AG08395 (cell line): ENCODE measurements at regions not wholly inside any gene's neighbourhood (a gene's known extent, or its start where the extent isn't known, plus 50 kb on each side); places are given as distances from the start of the nearest gene placed in this dataset.

Source experiments
- DNase-seq: peaks from one replicate; pipeline ENCODE4 v3.0.0; 2012; ENCODE audit warnings: mixed read lengths, low spot score

DNA sequence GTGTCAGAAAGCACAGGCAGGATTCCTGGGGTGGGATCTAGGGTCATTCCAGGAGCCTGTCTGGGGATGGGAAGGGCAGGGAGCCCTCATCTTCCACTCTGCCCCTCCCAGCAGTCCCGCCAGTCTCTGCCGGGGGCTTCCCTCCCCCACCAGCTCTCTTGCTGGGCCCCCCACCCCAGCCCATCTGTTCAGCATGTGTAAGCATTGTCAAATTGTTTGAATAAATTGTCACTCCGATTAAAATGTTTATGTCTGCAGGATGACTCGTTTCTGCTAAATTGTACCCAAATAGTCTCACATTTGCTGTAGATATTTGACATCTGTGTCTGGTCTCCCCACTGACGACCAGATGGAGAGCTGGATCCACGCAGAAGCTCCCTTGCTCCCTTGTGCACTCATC is 257.6 kb downstream of the ANKRD60 start:
- no peak for DNase-seq

DNA sequence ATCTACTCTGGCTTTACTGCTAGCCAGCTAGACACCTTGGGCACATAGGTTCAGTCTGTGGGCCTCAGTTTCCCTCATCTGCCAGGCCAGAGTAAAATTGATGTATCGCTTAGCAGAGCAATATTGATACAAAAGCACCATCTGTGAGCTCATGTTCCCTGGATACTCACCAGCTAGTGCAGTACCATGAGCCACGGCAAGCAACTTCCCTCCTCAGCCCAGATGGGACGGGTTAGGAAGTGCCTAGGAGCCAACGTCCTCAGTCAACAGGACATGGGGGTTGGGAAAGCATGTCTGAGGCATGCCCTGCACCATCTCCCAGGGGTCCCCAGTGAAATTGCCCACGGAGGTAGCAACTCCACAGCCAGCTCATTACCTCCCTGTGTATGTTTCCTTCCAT is 258.3 kb downstream of the ANKRD60 start:
- no peak for DNase-seq

DNA sequence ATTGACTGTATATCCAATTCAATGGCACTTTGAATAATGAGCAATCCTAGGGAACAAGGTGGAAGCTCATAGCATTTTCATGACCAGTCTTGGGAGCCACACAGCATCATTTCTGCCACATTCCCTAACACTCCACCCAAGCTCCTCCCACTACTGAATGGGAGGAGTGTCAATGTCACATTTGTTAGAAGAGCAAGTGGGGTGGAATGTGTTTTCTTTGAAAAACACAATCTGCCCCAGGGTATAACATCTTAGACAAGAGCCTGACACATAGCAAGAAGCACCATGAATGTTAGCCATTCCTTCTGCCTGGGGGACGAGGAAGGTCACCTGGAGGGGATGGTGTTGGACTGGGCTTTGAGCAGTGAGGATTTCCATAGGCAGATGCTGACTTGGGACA is 258.3 kb upstream of the PMEPA1 start:
- DNase-seq, result no peak

DNA sequence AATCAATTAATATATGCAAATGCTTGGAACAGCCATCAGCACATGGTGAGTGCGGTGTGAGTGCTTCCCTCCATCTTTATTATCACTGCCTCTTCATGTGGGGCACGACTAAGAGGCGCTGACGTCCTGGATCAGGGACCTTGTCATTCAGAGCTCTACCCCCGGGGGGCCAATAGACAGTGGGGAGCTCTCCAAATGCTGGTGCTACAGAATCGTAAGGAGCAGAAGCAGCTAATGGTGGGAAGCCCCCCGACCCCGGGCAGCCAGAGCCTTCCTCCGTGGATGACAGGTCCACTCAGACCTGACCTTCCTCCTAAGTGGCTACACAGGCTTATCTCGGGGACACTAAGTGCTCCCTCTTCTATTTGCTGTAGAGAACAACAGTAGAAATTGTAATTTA is 257.5 kb upstream of the PMEPA1 start:
- DNase-seq, result no peak

DNA sequence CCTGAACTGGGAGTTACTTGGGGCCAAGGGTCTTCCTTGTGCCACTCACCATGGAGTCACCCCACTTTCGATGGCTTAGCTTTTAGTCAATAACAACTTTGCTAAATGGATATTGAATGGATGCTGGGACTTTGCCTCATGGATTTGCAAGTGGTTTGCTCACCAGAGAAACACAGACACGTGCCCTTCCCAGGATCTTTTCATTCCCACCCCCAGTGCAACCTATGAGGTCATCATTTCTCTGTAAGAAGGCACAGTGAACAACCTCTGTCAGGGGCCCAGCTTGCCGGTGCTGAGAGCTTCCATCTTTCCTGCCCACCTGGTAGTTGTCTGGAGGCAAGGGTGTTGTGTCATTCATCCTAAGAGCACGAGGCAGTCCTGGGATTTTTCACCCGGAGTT is 256.8 kb upstream of the PMEPA1 start:
- no peak for DNase-seq

DNA sequence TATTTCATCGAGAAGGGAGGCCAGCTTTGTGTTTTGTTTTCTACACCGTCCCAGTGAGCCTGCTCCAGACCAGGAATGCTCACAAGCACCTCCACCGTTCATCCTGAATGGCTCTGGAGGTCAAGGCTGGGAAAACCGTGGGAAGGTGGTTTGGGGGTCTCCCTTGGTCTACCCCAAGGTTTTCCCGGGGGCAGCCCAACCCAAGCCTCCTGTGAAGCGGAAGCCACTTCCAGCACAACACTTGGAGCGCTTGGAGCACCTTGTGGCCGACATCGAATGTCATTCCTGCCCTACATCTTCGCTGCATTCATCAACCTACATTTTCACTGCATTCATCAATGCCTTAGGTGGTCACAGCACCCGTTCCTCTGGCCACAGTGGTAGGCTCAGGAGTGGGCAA is 255.6 kb upstream of the PMEPA1 start:
- DNase-seq, result no peak

DNA sequence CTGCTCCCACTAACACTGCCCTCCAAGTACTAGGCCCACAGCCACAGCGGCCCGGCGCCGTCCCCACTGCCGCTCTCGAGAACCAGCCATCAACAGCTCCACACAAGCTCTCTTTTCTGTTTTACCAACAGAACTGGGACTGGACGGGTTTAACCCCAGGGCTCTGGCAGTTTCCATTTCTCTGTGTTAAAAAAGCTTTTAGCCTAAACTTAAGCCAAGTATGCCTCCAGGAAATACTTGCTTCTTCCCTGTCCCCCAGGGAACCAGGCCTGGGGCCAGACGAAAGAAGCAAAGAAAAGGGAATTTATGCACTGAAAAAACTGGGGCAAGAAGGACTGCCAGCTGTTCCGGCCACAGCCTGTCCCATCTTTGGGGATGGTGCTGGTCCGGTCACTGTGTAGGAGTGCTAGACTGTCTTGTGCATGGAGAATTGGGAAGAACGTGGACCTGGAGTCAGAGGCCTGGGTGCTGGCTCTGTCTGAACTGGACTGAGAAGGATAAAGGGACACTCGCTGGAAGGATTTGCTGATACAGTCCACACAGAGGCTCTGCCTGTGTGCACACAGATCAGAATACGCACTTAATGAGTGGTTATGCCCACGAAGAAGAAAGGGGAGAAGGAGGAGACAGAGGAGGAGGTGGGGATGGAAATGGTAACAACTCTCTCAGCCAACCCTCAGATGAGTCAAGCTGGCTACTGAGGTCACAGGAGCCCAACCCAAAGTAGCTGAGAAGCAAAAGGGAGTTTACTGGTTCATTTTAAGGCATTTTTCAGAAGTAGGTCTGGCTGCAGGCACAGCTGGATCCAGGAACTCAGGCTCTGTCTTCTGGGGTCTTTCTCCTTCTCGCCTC is 254.4 kb upstream of the PMEPA1 start:
- DNase-seq, result peak; percentile 56

DNA sequence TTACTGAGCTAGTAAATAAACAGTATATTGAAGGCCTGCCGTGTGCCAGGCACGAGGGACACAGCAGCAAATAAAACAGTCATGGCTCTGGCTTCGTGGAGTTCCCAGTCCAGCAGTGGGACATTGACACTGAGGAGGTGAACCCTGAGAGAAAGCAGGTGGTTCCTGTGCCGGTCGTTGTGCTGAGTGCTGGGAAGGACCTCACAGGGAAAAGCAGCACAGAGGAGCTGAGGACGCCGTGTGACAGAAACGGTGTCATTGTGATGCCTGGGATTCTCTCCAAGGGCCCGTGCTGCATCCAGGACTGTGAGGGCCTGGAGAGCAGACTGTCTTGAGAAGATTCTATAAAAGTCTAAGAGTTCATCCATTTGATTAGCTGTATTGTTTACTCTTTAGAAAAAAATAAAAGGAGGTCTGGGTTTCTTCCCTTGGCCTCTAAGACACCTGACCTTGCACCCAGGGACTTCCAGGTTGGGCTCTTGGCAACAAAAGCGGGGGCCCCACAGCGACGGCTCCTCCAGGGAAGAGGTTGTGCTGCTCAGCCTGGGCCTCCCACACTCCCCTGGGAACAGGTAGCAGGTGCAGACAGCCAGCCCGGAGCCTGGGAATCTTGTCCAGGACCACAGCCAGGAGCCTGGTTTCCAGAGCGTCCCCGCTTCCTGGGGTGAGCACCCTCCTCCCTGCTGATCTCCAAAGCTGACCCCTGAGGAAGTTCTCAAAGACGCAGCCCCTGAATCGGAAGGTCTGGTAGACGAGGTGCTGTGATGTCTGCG is 251.2 kb upstream of the PMEPA1 start:
- DNase-seq, result no peak

DNA sequence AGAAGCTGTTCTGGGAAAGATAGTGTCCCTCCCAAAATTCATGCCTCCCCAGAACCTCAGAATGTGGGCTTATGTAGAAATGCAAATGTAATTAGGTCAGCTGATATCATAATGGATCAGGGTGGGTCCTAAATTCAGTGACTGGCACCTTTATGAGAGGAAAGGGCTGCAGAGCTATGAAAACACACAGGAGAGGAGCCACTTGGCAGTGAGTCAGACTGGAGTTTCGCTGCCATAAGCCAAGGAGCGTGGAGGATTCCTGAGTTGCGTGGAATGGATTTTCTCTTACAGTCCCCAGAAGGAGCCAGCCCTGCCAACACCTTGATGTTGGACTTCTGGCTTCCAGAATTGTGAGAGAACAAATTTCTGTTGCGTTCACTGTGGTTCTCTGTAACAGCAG is 249.8 kb upstream of the PMEPA1 start:
- DNase-seq, result no peak

DNA sequence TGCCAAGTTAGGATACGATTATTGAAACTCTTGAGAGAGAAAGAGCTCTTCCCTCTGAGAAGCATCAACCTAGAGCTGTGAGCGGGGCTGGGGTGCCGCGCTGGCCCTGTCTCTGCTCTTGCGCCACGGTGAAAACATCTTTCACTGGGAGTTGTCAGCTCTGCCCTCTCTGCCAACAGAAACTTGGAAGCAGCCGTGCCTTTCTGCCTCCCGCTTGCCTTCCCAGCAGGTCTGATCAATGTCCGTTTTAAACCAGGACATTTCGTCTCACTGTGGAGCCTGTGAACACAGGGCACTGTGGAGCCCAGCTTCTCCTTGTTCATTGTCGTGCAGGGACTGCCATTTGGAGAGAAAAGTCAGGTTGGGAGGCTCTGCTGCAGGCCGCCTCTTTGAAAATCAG is 249.2 kb upstream of the PMEPA1 start:
- peak; percentile 22 for DNase-seq

DNA sequence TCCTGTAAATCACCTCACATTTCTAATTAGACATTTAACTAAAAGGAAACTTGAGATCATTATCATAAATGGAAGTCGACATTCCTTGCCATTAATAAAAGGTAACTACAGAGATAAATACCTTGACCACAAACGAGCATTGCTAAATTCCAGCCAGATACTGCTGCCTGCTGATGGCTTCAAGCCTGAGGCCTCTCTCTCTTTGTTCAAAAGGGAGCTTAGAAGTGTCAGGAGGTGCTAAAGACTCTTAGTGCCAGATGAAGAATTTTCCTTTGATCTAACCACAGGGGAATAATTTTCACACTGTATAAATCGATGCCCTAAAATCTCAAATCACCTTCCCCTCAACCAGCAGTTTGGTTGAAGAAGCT is 248.2 kb upstream of the PMEPA1 start:
- no peak for DNase-seq

DNA sequence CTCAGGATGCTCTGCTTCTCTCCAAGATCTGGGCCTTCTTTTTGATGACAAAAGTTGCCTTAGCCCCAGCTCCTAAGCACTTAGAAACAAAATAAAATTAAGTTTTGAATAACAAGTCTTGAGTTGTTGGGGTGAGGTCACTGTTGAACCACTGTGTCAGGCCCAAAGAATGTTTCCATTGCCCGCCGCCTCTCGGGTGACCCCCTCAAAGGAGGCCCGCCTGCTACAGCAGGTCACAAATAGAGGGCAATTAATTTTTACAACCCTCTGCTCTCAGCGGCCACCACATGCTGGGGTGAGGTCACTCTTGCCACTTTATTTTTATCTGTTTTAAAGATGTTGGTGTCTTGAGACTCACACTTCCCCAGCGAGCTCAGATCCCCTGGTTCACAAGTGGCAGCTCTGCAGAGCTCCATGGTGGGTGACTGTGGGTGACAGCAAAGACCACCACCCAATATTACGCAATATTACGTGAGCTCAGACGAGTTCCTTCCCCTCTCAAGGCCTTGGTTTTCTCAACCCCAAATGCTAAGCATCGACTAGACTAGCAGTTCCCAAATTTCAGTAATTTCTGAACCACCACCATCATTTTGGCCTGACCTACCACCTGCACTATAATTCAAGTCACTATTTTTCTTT is 247.7 kb upstream of the PMEPA1 start:
- peak; percentile 91 for DNase-seq

DNA sequence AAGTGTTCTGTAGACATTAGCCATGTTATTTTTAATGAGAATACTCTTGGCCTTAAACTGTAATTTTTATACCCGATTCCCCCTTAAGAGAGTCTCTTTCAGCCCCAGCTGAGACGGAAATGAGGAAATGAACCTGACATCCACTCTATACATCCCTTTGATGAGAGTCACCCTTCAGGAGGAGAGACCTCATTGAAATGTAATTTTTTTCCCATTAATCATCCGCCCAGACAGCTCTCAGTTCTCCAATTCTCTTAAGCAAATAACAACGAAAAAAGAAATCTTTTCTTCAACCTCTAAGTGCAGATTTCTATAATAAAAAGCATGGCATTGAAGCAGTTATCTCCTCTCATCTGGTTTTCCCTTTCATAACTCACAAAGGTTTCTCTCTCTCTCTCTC is 243.8 kb upstream of the PMEPA1 start:
- no peak for DNase-seq

DNA sequence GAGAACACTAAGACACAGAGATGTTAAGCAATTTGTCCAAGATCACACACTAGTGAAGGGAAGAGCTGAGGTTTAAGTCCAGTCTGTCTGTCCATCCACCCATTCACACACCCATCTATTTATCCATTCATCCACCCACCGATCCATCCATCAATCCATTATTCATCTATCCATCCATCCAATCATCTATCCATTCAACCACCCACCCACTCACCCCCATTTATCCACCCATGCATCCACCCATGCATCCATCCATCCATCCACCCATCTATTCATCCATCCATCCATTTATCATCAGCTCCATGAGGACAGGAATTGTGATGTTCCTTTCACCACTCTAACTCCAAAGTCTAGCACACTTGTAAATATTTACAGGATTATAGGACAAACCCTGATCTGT is 242.3 kb upstream of the PMEPA1 start:
- no peak for DNase-seq

DNA sequence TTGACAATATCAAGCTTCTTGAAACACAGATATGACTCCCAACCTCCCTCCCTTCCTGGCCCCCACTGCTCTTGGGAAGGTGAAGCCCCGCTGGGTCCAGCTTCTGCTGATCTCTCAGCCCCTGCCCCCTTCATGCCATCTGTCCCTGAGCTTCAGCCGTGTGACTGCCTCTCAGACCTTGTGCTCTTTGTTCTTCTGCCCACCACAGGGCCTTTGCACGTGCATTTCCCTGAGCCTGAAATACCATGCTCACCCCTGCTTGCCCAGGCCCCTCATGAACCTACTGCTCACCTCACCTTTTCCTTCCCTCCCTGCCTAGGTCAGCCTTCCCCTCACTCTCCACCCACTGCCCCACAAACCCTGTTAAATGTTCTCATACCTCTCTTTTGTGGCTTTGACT is 241.7 kb upstream of the PMEPA1 start:
- no peak for DNase-seq

DNA sequence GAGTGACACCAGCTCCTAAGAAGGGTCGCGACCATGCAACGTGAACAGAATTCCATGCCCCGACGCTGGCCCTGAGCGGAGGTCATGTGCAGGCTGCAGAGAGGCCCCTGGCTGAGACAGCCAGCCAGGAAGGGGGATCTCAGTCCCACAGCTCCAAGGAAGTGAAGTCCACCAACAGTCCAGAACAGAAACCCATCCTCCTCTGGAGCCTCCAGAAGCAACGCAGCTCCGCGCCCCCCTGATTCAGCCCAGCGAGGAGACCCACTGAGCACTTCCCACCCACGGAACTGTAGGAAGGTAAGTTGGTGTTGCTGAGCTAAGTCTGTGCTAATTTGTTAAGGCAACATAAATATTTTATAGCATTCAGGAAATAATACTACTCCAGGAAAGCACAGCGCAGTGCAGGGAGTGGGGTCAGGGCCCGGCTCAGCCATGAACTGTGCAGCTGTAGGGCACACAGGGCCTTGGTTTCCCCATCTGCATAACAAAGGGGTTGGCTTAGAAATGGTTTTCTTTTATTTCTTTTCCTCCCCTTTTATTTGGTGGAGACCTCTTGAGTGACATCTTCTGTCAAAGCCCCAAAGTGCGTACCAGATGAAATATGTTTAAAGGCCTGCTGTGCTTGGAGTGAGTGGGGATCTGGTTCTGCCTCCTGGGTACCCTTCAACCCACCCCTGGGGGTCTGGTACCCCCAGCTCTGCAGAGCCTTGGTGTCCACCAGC is 241.1 kb upstream of the PMEPA1 start:
- DNase-seq, result no peak

DNA sequence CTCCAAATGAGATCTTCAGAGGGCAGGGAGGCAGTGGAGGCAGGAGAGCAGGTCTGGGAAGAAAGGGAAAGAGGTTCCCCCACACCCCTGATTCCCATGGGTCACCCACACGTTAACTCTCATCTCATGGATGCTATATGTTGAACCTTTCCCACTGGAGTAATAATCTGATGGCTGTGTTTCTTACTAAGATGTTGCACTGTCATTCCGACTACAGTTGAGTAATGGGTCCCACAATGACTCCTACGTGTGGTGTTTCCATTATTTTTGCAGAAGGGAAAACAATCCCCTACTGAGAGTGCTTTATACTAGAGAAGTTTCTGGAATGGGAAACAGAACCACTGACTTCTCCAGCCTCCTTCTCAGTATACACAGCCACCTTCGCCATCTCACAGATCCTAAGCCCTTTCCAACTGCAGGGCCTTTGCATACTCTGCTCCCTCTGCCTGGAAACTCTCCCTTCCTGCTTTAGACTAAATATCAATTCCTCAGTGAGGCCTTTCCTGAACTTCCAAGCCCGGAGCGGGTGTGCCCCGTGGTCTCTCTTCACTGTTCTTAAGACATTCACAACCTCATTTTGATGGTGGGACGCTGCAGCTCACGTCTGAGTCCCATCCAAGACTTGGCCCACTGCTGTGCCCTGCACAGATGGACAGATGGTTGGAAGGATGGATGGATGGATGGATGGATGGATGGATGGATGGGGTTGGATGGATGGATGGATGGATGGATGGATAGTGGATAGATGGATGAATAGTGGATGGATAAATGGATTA is 238.6 kb upstream of the PMEPA1 start:
- no peak for DNase-seq

DNA sequence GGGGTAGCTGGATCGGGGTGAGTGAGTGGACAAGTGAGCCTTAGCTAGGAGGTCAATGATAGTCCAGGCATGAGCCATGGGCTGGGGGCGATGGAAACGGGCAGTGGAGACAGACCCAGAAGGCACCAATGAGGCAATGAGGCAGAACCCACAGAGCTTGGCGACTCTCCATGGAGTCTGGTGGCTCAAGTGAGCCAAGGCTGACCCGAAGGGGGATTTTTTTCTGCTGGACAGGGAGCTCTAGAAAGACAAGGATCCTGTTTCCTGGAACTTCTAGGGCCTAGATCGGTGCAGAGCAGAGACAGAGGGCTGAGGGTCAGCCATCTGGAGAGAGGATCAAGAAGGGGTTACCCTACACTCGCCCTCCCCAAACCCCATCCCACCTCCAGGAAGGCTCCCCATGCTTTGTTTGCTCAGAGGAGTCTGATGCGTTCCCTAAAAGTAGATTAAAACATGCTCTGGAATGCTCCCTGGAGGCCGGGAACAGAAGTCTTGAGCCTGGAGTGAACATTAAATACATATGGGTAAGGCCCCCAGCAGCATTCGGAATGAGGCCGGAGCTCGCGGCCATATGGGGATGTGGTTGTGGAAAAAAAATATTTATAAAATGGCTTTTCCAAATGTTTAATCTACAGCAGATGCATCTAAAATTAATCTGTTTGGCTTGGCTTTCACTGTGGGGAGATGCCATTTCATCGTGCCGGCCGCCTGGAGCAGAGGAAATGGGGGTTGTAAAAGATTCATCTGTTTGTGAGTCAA is 237.8 kb upstream of the PMEPA1 start:
- DNase-seq, result peak; percentile 89

DNA sequence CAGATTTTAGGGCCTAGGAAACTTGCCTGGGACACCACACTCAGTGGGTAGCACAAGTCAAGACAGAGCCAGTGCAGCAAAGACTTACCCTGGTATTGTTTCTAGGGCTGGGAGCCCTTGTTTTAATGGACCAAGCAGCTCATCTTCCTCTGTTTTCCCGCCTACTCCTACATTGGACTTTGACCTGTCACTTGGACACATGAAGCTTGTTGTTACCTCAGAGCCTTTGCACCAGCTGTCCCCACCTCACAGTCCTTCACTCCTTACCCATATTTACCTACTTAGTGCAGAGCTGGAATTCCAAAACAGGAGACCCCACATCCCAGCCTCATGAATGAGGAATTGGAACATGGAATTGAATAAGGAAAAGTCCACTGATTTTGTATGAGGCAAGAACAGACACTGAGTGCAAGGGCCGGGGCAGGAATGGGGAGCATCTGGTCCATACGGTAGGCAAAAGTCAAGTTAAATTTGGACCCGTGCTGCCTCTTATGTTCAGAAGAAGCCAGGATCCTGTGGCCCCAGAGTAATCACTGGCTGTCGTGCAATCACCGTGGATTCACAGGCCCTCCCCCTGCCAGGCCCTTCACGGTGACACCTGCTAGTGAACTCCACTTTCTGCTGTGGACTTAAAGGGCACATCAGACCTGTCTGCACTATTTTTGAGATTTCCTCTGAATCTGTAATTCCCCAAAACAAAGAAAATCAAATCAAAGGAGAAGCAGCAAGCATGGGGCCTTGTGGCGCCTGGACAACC is 236.9 kb upstream of the PMEPA1 start:
- DNase-seq, result no peak

DNA sequence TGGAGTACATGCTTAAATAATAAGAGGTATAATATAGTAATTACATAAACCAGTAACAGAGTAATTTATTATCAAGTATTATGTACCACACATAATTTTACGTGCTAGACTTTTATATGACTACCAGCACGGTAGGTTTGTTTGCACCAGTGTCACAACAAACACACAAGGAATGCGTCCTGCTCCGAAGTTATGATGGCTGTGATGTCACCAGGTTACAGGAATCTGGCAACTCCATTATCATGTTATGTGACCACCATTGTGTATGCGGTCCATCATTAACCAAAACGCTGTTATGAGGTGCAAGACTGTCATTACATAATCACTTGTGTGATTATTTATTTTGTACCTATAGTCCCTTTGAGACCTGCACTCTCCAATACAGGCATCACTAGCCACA is 235.2 kb upstream of the PMEPA1 start:
- no peak for DNase-seq
